CD8-positive, alpha-beta memory T cell (primary cell): ENCODE measurements at regions not wholly inside any gene's neighbourhood (a gene's known extent, or its start where the extent isn't known, plus 50 kb on each side); places are given as distances from the start of the nearest gene placed in this dataset.

ENCODE experiments used
- CTCF ChIA-PET: fragments of 350-600 bp; sonication (Branson Sonifier 250); formaldehyde crosslinking; loops from one replicate; lab custom pipeline; 2021; ENCODE audit warnings: antibody characterized with exemption; lab: Charles Lee
- POLR2A ChIA-PET: fragments of 350-600 bp; sonication (Branson Sonifier 250); formaldehyde crosslinking; loops from one replicate; lab custom pipeline; 2021; ENCODE audit warnings: antibody characterized with exemption; lab: Charles Lee
- DNase-seq, 5 donors: peaks; one replicate each; pipeline versions ENCODE4 v3.0.0 to v3.0.0-alpha.2; 2020 to 2022; ENCODE audit warnings: mixed read lengths in 1 of 5
- H3K27ac ChIP-seq: one replicate; pipeline ENCODE4 v1.7.0; 2013; ENCODE audit warnings: low read depth, mild to moderate bottlenecking, low read length, moderate library complexity
- H3K27me3 ChIP-seq: 2 replicates; pipeline ENCODE4 v1.7.0; 2013; ENCODE audit warnings: low read length, mild to moderate bottlenecking; ENCODE audit not compliant: insufficient read depth, poor library complexity, severe bottlenecking
- H3K36me3 ChIP-seq: 2 replicates; pipeline ENCODE4 v1.7.0; 2013; ENCODE audit warnings: mild to moderate bottlenecking, low read length, moderate library complexity; ENCODE audit not compliant: insufficient read depth
- H3K4me1 ChIP-seq: 2 replicates; pipeline ENCODE4 v1.7.0; 2013; ENCODE audit warnings: mild to moderate bottlenecking, low read length, moderate library complexity; ENCODE audit not compliant: insufficient read depth
- H3K4me3 ChIP-seq: 2 replicates; pipeline ENCODE4 v1.7.0; 2013; ENCODE audit warnings: mild to moderate bottlenecking, low read length
- H3K9me3 ChIP-seq: 2 replicates; pipeline ENCODE4 v1.7.0; 2013; ENCODE audit warnings: mild to moderate bottlenecking, low read length
- H3K27ac Mint-ChIP-seq, 8 donors: one replicate each; pipeline ENCODE4 v1.8.0; 2020 to 2021; ENCODE audit warnings: mixed read lengths in 8 of 8, mild to moderate bottlenecking in 6 of 8, inconsistent platforms in 3 of 8, moderate library complexity in 3 of 8
- H3K27me3 Mint-ChIP-seq, 2 donors: one replicate each; pipeline ENCODE4 v1.8.0; 2020 to 2021; ENCODE audit warnings: mixed read lengths in 2 of 2, mild to moderate bottlenecking in 1 of 2, moderate library complexity in 1 of 2
- H3K36me3 Mint-ChIP-seq, 3 donors: one replicate each; pipeline ENCODE4 v1.8.0; 2020 to 2021; ENCODE audit warnings: mixed read lengths in 3 of 3, inconsistent platforms in 1 of 3, mild to moderate bottlenecking in 1 of 3
- H3K4me1 Mint-ChIP-seq, 3 donors: one replicate each; pipeline ENCODE4 v1.8.0; 2020 to 2021; ENCODE audit warnings: mixed read lengths in 3 of 3, inconsistent platforms in 1 of 3, mild to moderate bottlenecking in 1 of 3
- H3K4me3 Mint-ChIP-seq, 7 donors: one replicate each; pipeline ENCODE4 v1.8.0; 2020 to 2021; ENCODE audit warnings: mixed read lengths in 7 of 7, mild to moderate bottlenecking in 6 of 7, moderate library complexity in 4 of 7, inconsistent platforms in 2 of 7
- H3K9me3 Mint-ChIP-seq, 5 donors: one replicate each; pipeline ENCODE4 v1.8.0; 2020 to 2022; ENCODE audit warnings: mixed read lengths in 5 of 5, mild to moderate bottlenecking in 3 of 5, moderate library complexity in 2 of 5, inconsistent platforms in 1 of 5

DNA sequence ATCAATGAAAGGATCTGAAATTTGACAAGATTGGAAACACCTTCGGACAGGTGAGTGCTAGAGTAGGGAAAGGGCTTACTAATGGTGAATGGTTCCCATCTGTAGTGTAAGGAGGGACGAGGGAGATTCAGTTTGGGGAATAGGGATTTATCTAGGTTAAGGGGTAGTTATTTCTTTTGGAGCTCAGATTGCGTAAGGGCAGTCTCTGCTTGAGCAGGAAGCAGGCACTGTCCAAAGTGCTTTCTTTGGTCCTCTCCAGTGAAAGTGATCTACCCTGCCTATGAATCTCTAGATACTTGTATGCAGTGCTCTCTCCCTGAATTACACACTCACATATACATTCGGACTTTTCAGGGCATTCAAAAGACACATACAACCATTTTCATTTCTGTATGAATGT lies 272.9 kb upstream of the FIGN start:
- Mint-ChIP-seq H3K36me3 (no peaks in the 10 kb centered on the region), H3K9me3 (peaks cover 2 to 12% (median 10%) of the 10 kb centered on the region in 5 donors), H3K4me3 (no peak overlapping the region), H3K4me1 (no peaks in the 10 kb centered on the region), H3K27me3 (no peaks in the 10 kb centered on the region), H3K27ac (no peak overlapping the region)
- no peaks in the 10 kb centered on the region for H3K36me3 ChIP-seq
- POLR2A ChIA-PET, result no interaction called here
- no peak overlapping the region for H3K4me3 ChIP-seq
- no peaks in the 10 kb centered on the region for H3K4me1 ChIP-seq
- DNase-seq, result no peak
- CTCF ChIA-PET, result no interaction called here
- no peak overlapping the region for H3K27ac ChIP-seq
- H3K9me3 ChIP-seq, result no peaks in the 10 kb centered on the region
- no peaks in the 10 kb centered on the region for H3K27me3 ChIP-seq

- H3K27ac Mint-ChIP-seq, result no peak overlapping the region
- Histone ChIP-seq H3K4me1 (no peaks in the 10 kb centered on the region), H3K27ac (no peak overlapping the region), H3K36me3 (no peaks in the 10 kb centered on the region), H3K27me3 (no peaks in the 10 kb centered on the region), H3K4me3 (no peak overlapping the region), H3K9me3 (no peaks in the 10 kb centered on the region)
- peaks cover 2 to 10% (median 6%) of the 10 kb centered on the region in 5 donors for H3K9me3 Mint-ChIP-seq
- no peak for DNase-seq
- POLR2A ChIA-PET, result no interaction called here
- H3K4me3 Mint-ChIP-seq, result no peak overlapping the region
- H3K36me3 Mint-ChIP-seq, result no peaks in the 10 kb centered on the region
- H3K4me1 Mint-ChIP-seq, result no peaks in the 10 kb centered on the region
- CTCF ChIA-PET, result no interaction called here
- no peaks in the 10 kb centered on the region for H3K27me3 Mint-ChIP-seq
These were observed 270.9 kb upstream of the FIGN start for GRCh38 chr2:164006704-164007103.

DNA sequence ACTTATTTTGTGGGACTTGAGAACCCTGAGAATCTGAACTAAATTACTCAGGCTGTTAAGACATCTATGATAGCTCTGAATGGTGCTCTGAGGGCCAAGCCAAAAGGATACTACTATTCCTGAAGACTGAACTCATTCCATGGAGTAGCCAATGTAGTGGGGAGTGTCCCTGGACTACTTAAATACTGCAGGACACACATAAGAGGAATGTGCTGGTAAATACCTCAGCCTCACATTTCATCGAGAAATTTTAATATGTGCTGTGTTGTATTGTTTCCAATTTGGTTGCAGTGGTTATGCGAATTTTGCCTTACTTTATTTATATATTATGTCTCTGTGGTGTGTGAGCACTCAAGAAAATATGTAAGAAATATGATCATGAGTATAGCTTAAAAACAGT lies 264.4 kb upstream of the FIGN start:
- Histone ChIP-seq H3K4me3 (no peak overlapping the region), H3K27ac (no peak overlapping the region), H3K9me3 (no peaks in the 10 kb centered on the region), H3K4me1 (no peaks in the 10 kb centered on the region), H3K36me3 (no peaks in the 10 kb centered on the region), H3K27me3 (no peaks in the 10 kb centered on the region)
- peaks cover 0 to 1% (median 0%) of the 10 kb centered on the region in 3 donors for H3K36me3 Mint-ChIP-seq
- H3K9me3 Mint-ChIP-seq, result peaks cover 2 to 7% (median 5%) of the 10 kb centered on the region in 5 donors
- H3K27me3 Mint-ChIP-seq, result no peaks in the 10 kb centered on the region
- DNase-seq, result no peak
- ChIA-PET CTCF (no interaction called here), POLR2A (no interaction called here)
- no peak overlapping the region for H3K4me3 Mint-ChIP-seq
- no peaks in the 10 kb centered on the region for H3K4me1 Mint-ChIP-seq
- H3K27ac Mint-ChIP-seq, result no peak overlapping the region

- Histone ChIP-seq H3K27ac (no peak overlapping the region), H3K4me1 (no peaks in the 10 kb centered on the region), H3K4me3 (no peak overlapping the region), H3K27me3 (no peaks in the 10 kb centered on the region), H3K36me3 (no peaks in the 10 kb centered on the region), H3K9me3 (no peaks in the 10 kb centered on the region)
- Mint-ChIP-seq H3K4me3 (no peak overlapping the region), H3K4me1 (no peaks in the 10 kb centered on the region), H3K9me3 (peaks cover 2 to 12% (median 6%) of the 10 kb centered on the region in 5 donors), H3K36me3 (peaks cover 0 to 2% (median 0%) of the 10 kb centered on the region in 3 donors), H3K27ac (no peak overlapping the region), H3K27me3 (no peaks in the 10 kb centered on the region)
- no peak for DNase-seq
- CTCF ChIA-PET, result no interaction called here
- POLR2A ChIA-PET, result no interaction called here
These were observed 261.7 kb upstream of the FIGN start for GRCh38 chr2:163997466-163997865.

DNA sequence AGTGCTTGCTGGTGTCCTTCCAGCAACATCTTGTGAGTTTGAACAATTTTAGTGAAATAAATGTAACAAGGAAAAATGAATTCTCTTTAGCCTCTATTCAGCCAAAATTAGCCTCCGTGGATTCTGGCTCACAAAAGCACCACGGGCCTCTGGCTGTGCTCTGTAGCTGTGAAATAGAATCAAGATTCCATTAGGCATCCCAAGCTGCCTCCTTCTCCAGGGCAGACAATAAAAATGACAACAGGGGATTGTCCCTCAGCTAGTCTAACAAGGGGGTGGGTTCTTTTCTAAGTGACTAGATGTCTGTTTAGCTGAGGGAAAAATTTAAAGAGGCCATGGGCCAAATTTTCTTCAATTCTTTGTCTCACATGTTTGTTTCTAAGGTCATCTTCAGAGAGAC lies 254.7 kb upstream of the FIGN start:
- H3K9me3 Mint-ChIP-seq, result peaks cover 2 to 21% (median 6%) of the 10 kb centered on the region in 5 donors
- CTCF ChIA-PET, result no interaction called here
- POLR2A ChIA-PET, result no interaction called here

DNA sequence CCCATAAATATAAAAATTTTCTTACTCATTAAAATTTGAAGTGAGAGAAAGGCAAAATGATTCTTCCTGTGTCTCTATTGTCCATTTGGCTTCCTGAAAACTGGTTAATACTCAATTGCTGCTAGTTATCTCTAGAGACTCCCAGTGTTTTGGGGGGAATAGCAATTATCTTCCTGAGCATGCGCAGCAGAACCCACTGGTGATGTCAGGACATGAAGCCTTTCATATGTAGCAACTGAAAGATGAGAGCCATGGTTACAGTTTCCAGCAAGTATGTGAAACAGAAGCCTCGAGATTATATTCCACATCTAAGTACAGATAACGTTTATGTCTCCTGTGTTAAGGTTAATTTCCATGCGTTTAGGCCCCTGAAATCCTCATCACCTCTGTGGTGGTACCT lies 254.3 kb upstream of the FIGN start:
- no peaks in the 10 kb centered on the region for H3K27me3 Mint-ChIP-seq
- no peak overlapping the region for H3K27ac Mint-ChIP-seq
- no peaks in the 10 kb centered on the region for H3K4me1 Mint-ChIP-seq
- H3K27ac ChIP-seq, result no peak overlapping the region
- no peak overlapping the region for H3K4me3 Mint-ChIP-seq
- no peaks in the 10 kb centered on the region for H3K4me1 ChIP-seq
- H3K36me3 Mint-ChIP-seq, result peaks cover 0 to 1% (median 0%) of the 10 kb centered on the region in 3 donors
- H3K4me3 ChIP-seq, result no peak overlapping the region
- peaks cover 2 to 21% (median 5%) of the 10 kb centered on the region in 5 donors for H3K9me3 Mint-ChIP-seq
- no peaks in the 10 kb centered on the region for H3K36me3 ChIP-seq
- POLR2A ChIA-PET, result no interaction called here
- CTCF ChIA-PET, result no interaction called here
- no peak for DNase-seq
- H3K27me3 ChIP-seq, result no peaks in the 10 kb centered on the region
- no peaks in the 10 kb centered on the region for H3K9me3 ChIP-seq

More for the DNA sequence above, 254.7 kb upstream of the FIGN start:
- no peak for DNase-seq
- Histone ChIP-seq H3K9me3 (no peaks in the 10 kb centered on the region), H3K4me1 (no peaks in the 10 kb centered on the region), H3K4me3 (no peak overlapping the region), H3K27ac (no peak overlapping the region), H3K27me3 (no peaks in the 10 kb centered on the region), H3K36me3 (no peaks in the 10 kb centered on the region)
- no peaks in the 10 kb centered on the region for H3K27me3 Mint-ChIP-seq
- H3K4me1 Mint-ChIP-seq, result no peaks in the 10 kb centered on the region
- no peak overlapping the region for H3K4me3 Mint-ChIP-seq
- peaks cover 0 to 2% (median 0%) of the 10 kb centered on the region in 3 donors for H3K36me3 Mint-ChIP-seq
- H3K27ac Mint-ChIP-seq, result no peak overlapping the region

GRCh38 chr2:163987175-163987940 lies 251.6 kb upstream of the FIGN start:
- Histone ChIP-seq H3K4me3 (no peak overlapping the region), H3K27ac (no peak overlapping the region), H3K27me3 (no peaks in the 10 kb centered on the region), H3K36me3 (no peaks in the 10 kb centered on the region), H3K4me1 (no peaks in the 10 kb centered on the region), H3K9me3 (no peaks in the 10 kb centered on the region)
- H3K36me3 Mint-ChIP-seq, result no peaks in the 10 kb centered on the region
- no peak overlapping the region for H3K4me3 Mint-ChIP-seq
- ChIA-PET POLR2A (no interaction called here), CTCF (no interaction called here)
- DNase-seq, result no peak
- peaks cover 0 to 21% (median 4%) of the 10 kb centered on the region in 5 donors for H3K9me3 Mint-ChIP-seq
- no peak overlapping the region for H3K27ac Mint-ChIP-seq
- no peaks in the 10 kb centered on the region for H3K4me1 Mint-ChIP-seq
- H3K27me3 Mint-ChIP-seq, result no peaks in the 10 kb centered on the region

DNA sequence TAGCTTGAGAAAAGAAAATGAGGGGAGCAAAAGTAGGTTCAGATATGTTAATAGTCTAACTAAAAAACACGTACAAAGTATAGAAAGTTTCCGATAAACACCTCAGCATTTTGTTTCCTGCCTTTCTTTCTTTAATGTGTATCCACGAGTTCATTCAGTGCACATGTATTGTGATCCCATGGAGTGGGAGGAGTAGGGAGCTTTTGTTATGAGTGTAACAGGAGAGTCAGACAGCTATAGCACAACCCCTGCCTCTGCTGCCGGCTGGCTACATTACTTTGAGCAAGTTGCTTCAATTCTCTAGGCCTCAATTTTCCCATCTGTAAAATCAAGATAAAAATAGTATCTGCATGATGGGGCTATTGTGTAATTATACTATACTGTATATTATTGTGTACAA lies 249.2 kb upstream of the FIGN start:
- no peak overlapping the region for H3K27ac ChIP-seq
- no peak overlapping the region for H3K4me3 ChIP-seq
- no peaks in the 10 kb centered on the region for H3K27me3 ChIP-seq
- no peaks in the 10 kb centered on the region for H3K4me1 ChIP-seq
- H3K4me3 Mint-ChIP-seq, result no peak overlapping the region
- H3K36me3 ChIP-seq, result no peaks in the 10 kb centered on the region
- ChIA-PET POLR2A (no interaction called here), CTCF (no interaction called here)
- DNase-seq, result no peak
- H3K9me3 Mint-ChIP-seq, result peaks cover 2 to 20% (median 10%) of the 10 kb centered on the region in 5 donors
- H3K27ac Mint-ChIP-seq, result no peak overlapping the region
- no peaks in the 10 kb centered on the region for H3K4me1 Mint-ChIP-seq
- no peaks in the 10 kb centered on the region for H3K36me3 Mint-ChIP-seq
- no peaks in the 10 kb centered on the region for H3K9me3 ChIP-seq
- no peaks in the 10 kb centered on the region for H3K27me3 Mint-ChIP-seq
